SH-SY5Y (cell line): ENCODE measurements at regions not wholly inside any gene's neighbourhood (a gene's known extent, or its start where the extent isn't known, plus 50 kb on each side); places are given as distances from the start of the nearest gene placed in this dataset.

Experiments used
- GATA2 ChIP-seq: IDR thresholded peaks from 2 replicates; pipeline ENCODE4 v1.6.1; 2011; ENCODE audit warnings: mild to moderate bottlenecking, low read depth, low read length
- GATA3 ChIP-seq: IDR thresholded peaks from 2 replicates; pipeline ENCODE4 v1.6.1; 2011; ENCODE audit warnings: low read depth, mild to moderate bottlenecking, low read length, moderate library complexity

GRCh38 chr10:71092812-71093401 is 119.5 kb upstream of the UNC5B start:
- TF ChIP-seq GATA2 (no peak), GATA3 (no peak)

GRCh38 chr10:71093531-71093930 is 118.8 kb upstream of the UNC5B start:
- no peak for TF ChIP-seq GATA3
- TF ChIP-seq GATA2 = no peak

- TF ChIP-seq GATA3 (no peak), GATA2 (no peak)
Measured at GRCh38 chr10:71094712-71095390, 117.5 kb upstream of the UNC5B start.

- TF ChIP-seq GATA2 (no peak), GATA3 (no peak)
Measured at GRCh38 chr10:71099731-71100361, 112.5 kb upstream of the UNC5B start.

GRCh38 chr10:71103961-71104360 is 108.4 kb upstream of the UNC5B start:
- TF ChIP-seq GATA2 (no peak), GATA3 (no peak)

- TF ChIP-seq GATA2 = no peak
- no peak for TF ChIP-seq GATA3
Measured at GRCh38 chr10:71112138-71112785, 100.1 kb upstream of the UNC5B start.

- TF ChIP-seq GATA3 = no peak
- no peak for TF ChIP-seq GATA2
Measured at GRCh38 chr10:71116426-71116825, 95.9 kb upstream of the UNC5B start.

- TF ChIP-seq GATA2 (no peak), GATA3 (no peak)
Measured at GRCh38 chr10:71123023-71123422, 89.3 kb upstream of the UNC5B start.

- TF ChIP-seq GATA2 (no peak), GATA3 (no peak)
Measured at GRCh38 chr10:71124921-71125748, 87.2 kb upstream of the UNC5B start.

- TF ChIP-seq GATA3 (no peak), GATA2 (no peak)
Measured at GRCh38 chr10:71125749-71126107, 86.6 kb upstream of the UNC5B start.

GRCh38 chr10:71126432-71126831 is 85.9 kb upstream of the UNC5B start:
- TF ChIP-seq GATA2 (no peak), GATA3 (no peak)

GRCh38 chr10:71127104-71127503 is 85.3 kb upstream of the UNC5B start:
- TF ChIP-seq GATA3 (no peak), GATA2 (no peak)

GRCh38 chr10:71127773-71128172 is 84.6 kb upstream of the UNC5B start:
- TF ChIP-seq GATA2 = no peak
- TF ChIP-seq GATA3 = no peak

- TF ChIP-seq GATA3 (no peak), GATA2 (no peak)
Measured at GRCh38 chr10:71128311-71128980, 83.9 kb upstream of the UNC5B start.
